GM23338 (cell line): ENCODE measurements at regions not wholly inside any gene's neighbourhood (a gene's known extent, or its start where the extent isn't known, plus 50 kb on each side); places are given as distances from the start of the nearest gene placed in this dataset.

ENCODE experiments used
- ATAC-seq: fragments of 200-7000 bp; cut with Tn5 transposase; 3 replicates; pipeline ENCODE4 v1.9.1; 2020
- DNase-seq: peaks from one replicate; pipeline ENCODE4 v3.0.0-alpha.2; 2015; ENCODE audit warnings: low spot score
- H2AFZ ChIP-seq: fragments of 200-600 bp; sonication (generic); 2 replicates; pipeline ENCODE4 v1.8.0; 2016; ENCODE audit warnings: antibody characterized with exemption, mild to moderate bottlenecking, moderate library complexity
- H3F3A ChIP-seq: fragments of 200-600 bp; sonication (generic); replicated peaks from 2 replicates; pipeline ENCODE4 v1.8.0; 2017; ENCODE audit warnings: antibody characterized with exemption, mixed run types, low read depth
- H3K27ac ChIP-seq: fragments of 200-600 bp; sonication (generic); 2 replicates; pipeline ENCODE4 v1.6.1; 2016; ENCODE audit warnings: low read depth
- H3K27me3 ChIP-seq: fragments of 200-600 bp; sonication (generic); 2 replicates; pipeline ENCODE4 v1.8.0; 2016; ENCODE audit warnings: mild to moderate bottlenecking, mixed run types, moderate library complexity; ENCODE audit not compliant: insufficient read depth
- H3K36me3 ChIP-seq: fragments of 200-600 bp; sonication (generic); 2 replicates; pipeline ENCODE4 v1.8.0; 2016; ENCODE audit warnings: mild to moderate bottlenecking; ENCODE audit not compliant: insufficient read depth
- H3K4me1 ChIP-seq: fragments of 200-600 bp; sonication (generic); 2 replicates; pipeline ENCODE4 v1.8.0; 2016; ENCODE audit warnings: mild to moderate bottlenecking, moderate library complexity; ENCODE audit not compliant: insufficient read depth
- H3K4me2 ChIP-seq: fragments of 200-600 bp; sonication (generic); 2 replicates; pipeline ENCODE4 v1.7.1; 2017; ENCODE audit warnings: mixed run types
- H3K4me3 ChIP-seq: fragments of 200-600 bp; sonication (generic); 2 replicates; pipeline ENCODE4 v1.6.1; 2016; ENCODE audit warnings: mixed run types
- H3K79me2 ChIP-seq: fragments of 200-600 bp; sonication (generic); replicated peaks from 2 replicates; pipeline ENCODE4 v1.8.0; 2017; ENCODE audit warnings: mild to moderate bottlenecking; ENCODE audit not compliant: insufficient read depth
- H3K9me2 ChIP-seq: fragments of 200-600 bp; sonication (generic); 2 replicates; pipeline ENCODE4 v1.8.0; 2017; ENCODE audit not compliant: insufficient read depth
- H4K20me1 ChIP-seq: fragments of 200-600 bp; sonication (generic); replicated peaks from 2 replicates; pipeline ENCODE4 v1.8.0; 2017; ENCODE audit warnings: mild to moderate bottlenecking; ENCODE audit not compliant: insufficient read depth
- H3K27ac Mint-ChIP-seq: 2 replicates; pipeline ENCODE4 v1.8.0; 2020; ENCODE audit warnings: inconsistent platforms, mild to moderate bottlenecking, moderate library complexity, mixed read lengths
- H3K27me3 Mint-ChIP-seq: 3 replicates; pipeline ENCODE4 v1.8.0; 2022; ENCODE audit warnings: low read depth, mild to moderate bottlenecking, moderate library complexity, mixed read lengths, inconsistent platforms; ENCODE audit not compliant: insufficient read depth, poor library complexity
- H3K36me3 Mint-ChIP-seq: 3 replicates; pipeline ENCODE4 v1.8.0; 2021; ENCODE audit warnings: low read depth, mild to moderate bottlenecking, inconsistent platforms, moderate library complexity, mixed read lengths
- H3K4me1 Mint-ChIP-seq: 3 replicates; pipeline ENCODE4 v1.8.0; 2020; ENCODE audit warnings: mild to moderate bottlenecking, inconsistent platforms, mixed read lengths
- H3K4me3 Mint-ChIP-seq: 3 replicates; pipeline ENCODE4 v1.8.0; 2021; ENCODE audit warnings: moderate library complexity, mild to moderate bottlenecking, inconsistent platforms, mixed read lengths
- H3K9me3 Mint-ChIP-seq: 3 replicates; pipeline ENCODE4 v1.8.0; 2020; ENCODE audit warnings: moderate library complexity, mild to moderate bottlenecking, inconsistent platforms, mixed read lengths
- CREB1 ChIP-seq: fragments of 250-450 bp; sonication (Bioruptor Pico); IDR thresholded peaks from 2 replicates; pipeline ENCODE4 v1.5.0; 2020; ENCODE audit warnings: low read depth, mild to moderate bottlenecking, moderate library complexity
- CTCF ChIP-seq, 2 experiments: fragments of 200-600 bp in 1 of 2; sonication (generic) in 1 of 2; conservative IDR thresholded peaks; 2 replicates each; pipeline versions ENCODE4 v1.5.1 to v1.6.1; 2016 to 2017; ENCODE audit warnings: antibody characterized with exemption in 2 of 2, low read depth in 2 of 2, mild to moderate bottlenecking in 2 of 2, moderate library complexity in 1 of 2
- ETS1 ChIP-seq: IDR thresholded peaks from 2 replicates; pipeline ENCODE4 v1.6.1; 2016; ENCODE audit warnings: antibody characterized with exemption
- EZH2 ChIP-seq: fragments of 200-600 bp; sonication (generic); IDR thresholded peaks from one replicate; pipeline ENCODE4 v1.8.0; 2017; ENCODE audit warnings: antibody characterized with exemption, mild to moderate bottlenecking, low read depth; ENCODE audit not compliant: unreplicated experiment
- EZH2phosphoT487 ChIP-seq: fragments of 200-600 bp; sonication (generic); IDR thresholded peaks from one replicate; pipeline ENCODE4 v1.8.1; 2018; ENCODE audit warnings: antibody characterized with exemption; ENCODE audit not compliant: unreplicated experiment
- JUNB ChIP-seq: IDR thresholded peaks from one replicate; pipeline ENCODE4 v1.6.1; 2016; ENCODE audit warnings: antibody characterized with exemption; ENCODE audit not compliant: unreplicated experiment
- NANOG ChIP-seq: IDR thresholded peaks from 2 replicates; pipeline ENCODE4 v1.6.1; 2016; ENCODE audit warnings: antibody characterized with exemption, borderline replicate concordance
- POLR2AphosphoS5 ChIP-seq: IDR thresholded peaks from 2 replicates; pipeline ENCODE4 v1.6.1; 2016; ENCODE audit warnings: antibody characterized with exemption, low read depth
- REST ChIP-seq: IDR thresholded peaks from one replicate; pipeline ENCODE4 v1.6.1; 2018; ENCODE audit warnings: antibody characterized with exemption; ENCODE audit not compliant: unreplicated experiment
- STAT1 ChIP-seq: IDR thresholded peaks from one replicate; pipeline ENCODE4 v1.6.1; 2016; ENCODE audit warnings: antibody characterized with exemption; ENCODE audit not compliant: unreplicated experiment
- ZNF114 ChIP-seq: fragments of 250-450 bp; sonication (Bioruptor Pico); IDR thresholded peaks from 2 replicates; pipeline ENCODE4 v1.5.0; 2020; ENCODE audit warnings: mild to moderate bottlenecking, moderate library complexity
- ZNF331 ChIP-seq: fragments of 250-450 bp; sonication (Bioruptor Pico); IDR thresholded peaks from 2 replicates; pipeline ENCODE4 v1.5.0; 2020; ENCODE audit warnings: low read depth, mild to moderate bottlenecking, moderate library complexity
- ZNF462 ChIP-seq: fragments of 250-450 bp; sonication (Bioruptor Pico); IDR thresholded peaks from 2 replicates; pipeline ENCODE4 v1.5.0; 2020; ENCODE audit warnings: mild to moderate bottlenecking, moderate library complexity

- H3K4me1 Mint-ChIP-seq = no peaks in the 10 kb centered on the region
- H3K36me3 Mint-ChIP-seq = no peaks in the 10 kb centered on the region
- Histone ChIP-seq H2AFZ (no peak overlapping the region), H3K27ac (no peak overlapping the region), H3K4me2 (no peak overlapping the region), H3K79me2 (no peaks in the 10 kb centered on the region), H3K36me3 (no peaks in the 10 kb centered on the region), H3K4me1 (peaks cover 3% of the 10 kb centered on the region; the same call in 1 of the 2 replicates), H4K20me1 (no peaks in the 10 kb centered on the region), H3F3A (no peaks in the 10 kb centered on the region), H3K9me2 (no peaks in the 10 kb centered on the region), H3K27me3 (no peaks in the 10 kb centered on the region), H3K4me3 (no peak overlapping the region)
- TF ChIP-seq CTCF (conservative IDR thresholded peaks at IDR 0.05; ENCODE audit: low read depth in 2 of 2) (no peak), ZNF114 (CRISPR knock-in tag) (no peak), EZH2phosphoT487 (no peak), POLR2AphosphoS5 (no peak), STAT1 (no peak), JUNB (no peak), ETS1 (no peak), NANOG (no peak), REST (no peak), CREB1 (CRISPR knock-in tag) (no peak), ZNF331 (no peak), ZNF462 (CRISPR knock-in tag) (no peak), EZH2 (no peak)
- no peak overlapping the region for H3K27ac Mint-ChIP-seq
- H3K27me3 Mint-ChIP-seq = no peaks in the 10 kb centered on the region
- no peaks in the 10 kb centered on the region for H3K9me3 Mint-ChIP-seq
- no peak for DNase-seq
- no peak overlapping the region for H3K4me3 Mint-ChIP-seq
- ATAC-seq = no peak
Measured at GRCh38 chr1:172948457-172948856, 102.3 kb downstream of the TNFSF18 start.
